ENCODE measurements at regions not wholly inside any gene's neighbourhood (a gene's known extent, or its start where the extent isn't known, plus 50 kb on each side); places are given as distances from the start of the nearest gene placed in this dataset.

- Histone ChIP-seq H3K79me2 (ENCODE audit: control insufficient read depth, insufficient read depth, low read length) (no peaks in the 10 kb centered on the region), H3K27ac (ENCODE audit: extremely low read depth, low read depth, low read length) (no peak overlapping the region), H3K9ac (ENCODE audit: insufficient read depth in 1 of 2, low read depth in 2 of 2, low read length in 2 of 2) (no peak overlapping the region), H3K27me3 (ENCODE audit: control insufficient read depth in 2 of 2, insufficient read depth in 2 of 2, low read length in 2 of 2) (peaks cover 4% of the 10 kb centered on the region in 2 experiments; a peak in 2 of 5 replicates), H3K36me3 (ENCODE audit: control insufficient read depth, insufficient read depth, low read length) (no peaks in the 10 kb centered on the region), H3K4me3 (no peak overlapping the region), H3K9me1 (ENCODE audit: control insufficient read depth, insufficient read depth, low read length) (no peaks in the 10 kb centered on the region), H3K4me2 (ENCODE audit: insufficient read depth, low read length) (no peak overlapping the region), H4K20me1 (replicated peaks; ENCODE audit: control insufficient read depth, insufficient read depth, low read length) (no peaks in the 10 kb centered on the region), H2AFZ (ENCODE audit: low read depth, low read length) (no peak overlapping the region), H3K9me3 (replicated peaks; ENCODE audit: control insufficient read depth, insufficient read depth, low read depth, low read length) (no peaks in the 10 kb centered on the region), H3K4me1 (replicated peaks in 1 of 2; ENCODE audit: control insufficient read depth in 2 of 2, insufficient read depth in 2 of 2, low read length in 2 of 2) (no peaks in the 10 kb centered on the region)
- no peak for ATAC-seq
- CTCF ChIA-PET (ENCODE audit: low intra/inter-chr PET ratio), result no interaction called here
- POLR2A ChIA-PET, result no interaction called here
- intact Hi-C loops (cut with micrococcal nuclease) (no loop called here), in situ Hi-C loops (cut with MboI) (no loop called here)
- no peak for DNase-seq (ENCODE audit: extremely low read depth in 1 of 4, low spot score in 3 of 4)
- WGBS (ENCODE audit: insufficient coverage, low coverage, missing lambda C conversion rate), result 0% methylated on average over 4 of the region's 4 CpGs
- no peak for FAIRE-seq
- no TSS peak for BruUV-seq (replicated peaks)
- TF ChIP-seq FOXP1 (CRISPR knock-in tag; IDR thresholded peaks at IDR 0.05), result no peak
- TF ChIP-seq SRSF7 (optimal IDR thresholded peaks at IDR 0.05; ENCODE audit: low read depth, low read length), result no peak
- no peak for TF ChIP-seq HMGN3 (IDR thresholded peaks at IDR 0.05; ENCODE audit: borderline replicate concordance, extremely low read depth, insufficient read length, low read depth, low read length)
- no peak for TF ChIP-seq ZBTB40 (IDR thresholded peaks at IDR 0.05)
- no peak for TF ChIP-seq ZBTB40 (CRISPR knock-in tag; IDR thresholded peaks at IDR 0.05)
- TF ChIP-seq KLF10 (CRISPR knock-in tag; IDR thresholded peaks at IDR 0.05), result no peak
- no peak for TF ChIP-seq RERE (CRISPR knock-in tag; IDR thresholded peaks at IDR 0.05; ENCODE audit: borderline replicate concordance)
- TF ChIP-seq STAT5B (CRISPR knock-in tag; IDR thresholded peaks at IDR 0.05), result no peak
Measured at GRCh38 chr15:61721418-61721817, 338.8 kb downstream of the VPS13C start.

Measured in K562 (cell line).